Right atrium auricular region (tissue), 2 donors: ENCODE measurements at regions not wholly inside any gene's neighbourhood (a gene's known extent, or its start where the extent isn't known, plus 50 kb on each side); places are given as distances from the start of the nearest gene placed in this dataset.

Source experiments
- DNase-seq: peaks from one replicate; pipeline ENCODE4 v3.0.0-alpha.2; 2019; ENCODE audit warnings: low spot score
- H3K27ac ChIP-seq, 2 donors: fragments of 200-600 bp; sonication (generic); 1 replicate in 1 of 2; 2 replicates in 1 of 2; pipeline ENCODE4 v1.5.1; 2016 to 2019
- H3K27me3 ChIP-seq, 2 donors: fragments of 200-600 bp; sonication (generic); one replicate each; pipeline versions ENCODE4 v1.5.1 to v1.6.0; 2017 to 2019
- H3K36me3 ChIP-seq: fragments of 200-600 bp; sonication (generic); one replicate; pipeline ENCODE4 v1.5.1; 2016
- H3K4me1 ChIP-seq, 2 donors: fragments of 200-600 bp; sonication (generic); one replicate each; pipeline versions ENCODE4 v1.5.1 to v1.6.0; 2017 to 2019
- H3K4me3 ChIP-seq, 2 donors: fragments of 200-600 bp; sonication (generic); 1 replicate in 1 of 2; 2 replicates in 1 of 2; pipeline ENCODE4 v1.5.1; 2017 to 2019; ENCODE audit warnings: mild to moderate bottlenecking in 1 of 2, moderate library complexity in 1 of 2
- H3K9me3 ChIP-seq, 2 donors: fragments of 200-600 bp; sonication (generic); one replicate each; pipeline ENCODE4 v1.5.1; 2019
- TF ChIP-seq, protein P1 (sequence below), 2 donors: fragments of 200-600 bp; sonication (generic); IDR thresholded peaks; one replicate each; pipeline ENCODE4 v1.5.1; 2019; ENCODE audit warnings: antibody characterized with exemption in 2 of 2

GRCh38 chr3:64741341-64741740 lies 53.5 kb upstream of the ADAMTS9 start:
- peaks cover 0 to 7% of the 10 kb centered on the region in 2 donors for H3K4me1 ChIP-seq

GRCh38 chr3:64739971-64740631 lies 52.3 kb upstream of the ADAMTS9 start:
- no peaks in the 10 kb centered on the region for H3K9me3 ChIP-seq
- H3K36me3 ChIP-seq: no peaks in the 10 kb centered on the region
- no peaks in the 10 kb centered on the region for H3K27me3 ChIP-seq
- H3K4me1 ChIP-seq: peaks cover 0 to 7% of the 10 kb centered on the region in 2 donors
- H3K27ac ChIP-seq: peak overlapping the region in 1 of 2 donors; percentile 6
- no peak overlapping the region for H3K4me3 ChIP-seq
- TF ChIP-seq, protein P1, sequence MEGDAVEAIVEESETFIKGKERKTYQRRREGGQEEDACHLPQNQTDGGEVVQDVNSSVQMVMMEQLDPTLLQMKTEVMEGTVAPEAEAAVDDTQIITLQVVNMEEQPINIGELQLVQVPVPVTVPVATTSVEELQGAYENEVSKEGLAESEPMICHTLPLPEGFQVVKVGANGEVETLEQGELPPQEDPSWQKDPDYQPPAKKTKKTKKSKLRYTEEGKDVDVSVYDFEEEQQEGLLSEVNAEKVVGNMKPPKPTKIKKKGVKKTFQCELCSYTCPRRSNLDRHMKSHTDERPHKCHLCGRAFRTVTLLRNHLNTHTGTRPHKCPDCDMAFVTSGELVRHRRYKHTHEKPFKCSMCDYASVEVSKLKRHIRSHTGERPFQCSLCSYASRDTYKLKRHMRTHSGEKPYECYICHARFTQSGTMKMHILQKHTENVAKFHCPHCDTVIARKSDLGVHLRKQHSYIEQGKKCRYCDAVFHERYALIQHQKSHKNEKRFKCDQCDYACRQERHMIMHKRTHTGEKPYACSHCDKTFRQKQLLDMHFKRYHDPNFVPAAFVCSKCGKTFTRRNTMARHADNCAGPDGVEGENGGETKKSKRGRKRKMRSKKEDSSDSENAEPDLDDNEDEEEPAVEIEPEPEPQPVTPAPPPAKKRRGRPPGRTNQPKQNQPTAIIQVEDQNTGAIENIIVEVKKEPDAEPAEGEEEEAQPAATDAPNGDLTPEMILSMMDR (IDR thresholded peaks at IDR 0.05): no peak
- no peak for DNase-seq

More at GRCh38 chr3:64741341-64741740, 53.5 kb upstream of the ADAMTS9 start:
- Histone ChIP-seq H3K27ac (no peak overlapping the region), H3K4me3 (no peak overlapping the region), H3K27me3 (no peaks in the 10 kb centered on the region), H3K36me3 (no peaks in the 10 kb centered on the region), H3K9me3 (no peaks in the 10 kb centered on the region)
- TF ChIP-seq, protein P1 (IDR thresholded peaks at IDR 0.05): no peak
- no peak for DNase-seq
